CMK (cell line): ENCODE measurements at regions not wholly inside any gene's neighbourhood (a gene's known extent, or its start where the extent isn't known, plus 50 kb on each side); places are given as distances from the start of the nearest gene placed in this dataset.
"Not testable (repeated sequence)": the region's sequence is repeated elsewhere in the genome, so short reads cannot be mapped to it uniquely, and the experiment has no call there.

Experiments used
- DNase-seq: peaks from one replicate; pipeline ENCODE4 v3.0.0-alpha.2; 2010; ENCODE audit warnings: low read depth

- no peak for DNase-seq
Measured at GRCh38 chr4:188287169-188287894, 148.1 kb downstream of the TRIML1 start.

- no peak for DNase-seq
Measured at GRCh38 chr4:188289531-188290125, 150.4 kb downstream of the TRIML1 start.

GRCh38 chr4:188295899-188296298, 156.7 kb downstream of the TRIML1 start:
- no peak for DNase-seq

GRCh38 chr4:188296331-188296730, 157.1 kb downstream of the TRIML1 start:
- DNase-seq, result no peak

- DNase-seq, result no peak
Measured at GRCh38 chr4:188297873-188298272, 158.6 kb downstream of the TRIML1 start.

- DNase-seq, result no peak
Measured at GRCh38 chr4:188299161-188299560, 159.9 kb downstream of the TRIML1 start.

GRCh38 chr4:188300385-188300784, 161.1 kb downstream of the TRIML1 start:
- DNase-seq, result no peak

- DNase-seq, result no peak
Measured at GRCh38 chr4:188305690-188306089, 166.4 kb downstream of the TRIML1 start.

GRCh38 chr4:188307591-188307990, 168.3 kb downstream of the TRIML1 start:
- DNase-seq, result no peak

- no peak for DNase-seq
Measured at GRCh38 chr4:188308142-188308541, 168.9 kb downstream of the TRIML1 start.

- no peak for DNase-seq
Measured at GRCh38 chr4:188316391-188316790, 177.2 kb downstream of the TRIML1 start.

GRCh38 chr4:188328966-188329365, 189.7 kb downstream of the TRIML1 start:
- DNase-seq, result no peak

- no peak for DNase-seq
Measured at GRCh38 chr4:188329521-188329920, 190.3 kb downstream of the TRIML1 start.

GRCh38 chr4:188332265-188332664, 193.0 kb downstream of the TRIML1 start:
- no peak for DNase-seq

- no peak for DNase-seq
Measured at GRCh38 chr4:188336891-188337290, 197.7 kb downstream of the TRIML1 start.

- no peak for DNase-seq
Measured at GRCh38 chr4:188341428-188341827, 202.2 kb downstream of the TRIML1 start.

- no peak for DNase-seq
Measured at GRCh38 chr4:188346171-188346809, 207.0 kb downstream of the TRIML1 start.

GRCh38 chr4:188347339-188347738, 208.1 kb downstream of the TRIML1 start:
- DNase-seq, result no peak

GRCh38 chr4:188349569-188349968, 210.3 kb downstream of the TRIML1 start:
- not testable (repeated sequence) for DNase-seq

GRCh38 chr4:188363196-188363595, 224.0 kb downstream of the TRIML1 start:
- no peak for DNase-seq

- no peak for DNase-seq
Measured at GRCh38 chr4:188370777-188371176, 231.5 kb downstream of the TRIML1 start.

GRCh38 chr4:188372058-188372457, 232.8 kb downstream of the TRIML1 start:
- no peak for DNase-seq

- DNase-seq, result no peak
Measured at GRCh38 chr4:188372829-188373228, 233.6 kb downstream of the TRIML1 start.
